Endothelial cell of umbilical vein (primary cell): ENCODE measurements at regions not wholly inside any gene's neighbourhood (a gene's known extent, or its start where the extent isn't known, plus 50 kb on each side); places are given as distances from the start of the nearest gene placed in this dataset.

Experiments used
- BruUV-seq: library from RNA; stranded (reverse); fragments of 400-500 nt; replicated peaks from 2 replicates; lab custom pipeline; 2021; lab: Mats Ljungman, UMichigan
- CTCF ChIA-PET: fragments of 300-600, 350-600 bp; sonication (Branson Sonifier 250); formaldehyde crosslinking; loops from one replicate; lab custom pipeline; 2021; ENCODE audit warnings: antibody characterized with exemption, inconsistent platforms; lab: Charles Lee
- POLR2A ChIA-PET: fragments of 300-600, 350-600 bp; sonication (Branson Sonifier 250); formaldehyde crosslinking; loops from one replicate; lab custom pipeline; 2021; ENCODE audit warnings: antibody characterized with exemption, inconsistent platforms; lab: Charles Lee
- DNase-seq: peaks from one replicate; pipeline ENCODE4 v3.0.0-alpha.2; 2011; ENCODE audit warnings: low read depth, low spot score
- FAIRE-seq: peaks from 2 replicates; lab custom pipeline; 2011; peaks lifted over from hg19 to GRCh38; lab: Jason Lieb, UNC
- H2AFZ ChIP-seq: 2 replicates; pipeline ENCODE4 v1.6.0; 2012; ENCODE audit warnings: low read depth, low read length, control low read depth, inconsistent platforms
- H3K27ac ChIP-seq: 2 replicates; pipeline ENCODE4 v1.5.1; 2011; ENCODE audit warnings: low read depth, mild to moderate bottlenecking, control low read depth, low read length, moderate library complexity; ENCODE audit not compliant: insufficient read depth
- H3K27me3 ChIP-seq, 2 experiments: 2 replicates each; pipeline versions ENCODE4 v1.6.0 to v1.6.1; 2011; ENCODE audit warnings: low read length in 2 of 2, mixed read lengths in 1 of 2; ENCODE audit not compliant: control insufficient read depth in 2 of 2, insufficient read depth in 2 of 2
- H3K36me3 ChIP-seq, 2 experiments: 2 replicates in 1 of 2; 3 replicates in 1 of 2; pipeline ENCODE4 v1.5.1; 2011; ENCODE audit warnings: low read length in 2 of 2, mild to moderate bottlenecking in 1 of 2, moderate library complexity in 1 of 2; ENCODE audit not compliant: control insufficient read depth in 2 of 2, insufficient read depth in 2 of 2; ENCODE audit errors: extremely low read depth in 1 of 2
- H3K4me1 ChIP-seq: 3 replicates; pipeline ENCODE4 v1.5.1; 2011; ENCODE audit warnings: mild to moderate bottlenecking, low read length; ENCODE audit not compliant: control insufficient read depth, insufficient read depth; ENCODE audit errors: extremely low read depth
- H3K4me2 ChIP-seq: 2 replicates; pipeline ENCODE4 v1.6.1; 2011; ENCODE audit warnings: low read length, control low read depth, mixed read lengths; ENCODE audit not compliant: insufficient read depth
- H3K4me3 ChIP-seq, 3 experiments: fragments of 200-600 bp in 1 of 3; sonication (generic), shearing (Covaris generic) in 1 of 3; replicated peaks in 1 of 3; 2 replicates each; pipeline ENCODE4 v1.5.1; 2011 to 2016; ENCODE audit warnings: control low read depth in 3 of 3, low read length in 3 of 3, mild to moderate bottlenecking in 2 of 3, inconsistent platforms in 1 of 3, low read depth in 1 of 3, moderate library complexity in 1 of 3; ENCODE audit not compliant: insufficient read depth in 1 of 3
- H3K79me2 ChIP-seq: 2 replicates; pipeline ENCODE4 v1.6.0; 2012; ENCODE audit warnings: low read length, inconsistent platforms; ENCODE audit not compliant: control insufficient read depth, insufficient read depth
- H3K9ac ChIP-seq: replicated peaks from 2 replicates; pipeline ENCODE3; 2011; ENCODE audit warnings: low read length, control low read depth; ENCODE audit not compliant: insufficient read depth; ENCODE audit errors: extremely low read depth
- H3K9me1 ChIP-seq: replicated peaks from 3 replicates; pipeline ENCODE4 v1.6.0; 2011; ENCODE audit warnings: mild to moderate bottlenecking, low read length; ENCODE audit not compliant: control insufficient read depth, insufficient read depth; ENCODE audit errors: extremely low read depth
- H3K9me3 ChIP-seq: replicated peaks from 2 replicates; pipeline ENCODE4 v1.5.1; 2012; ENCODE audit warnings: low read length, inconsistent platforms; ENCODE audit not compliant: control insufficient read depth, insufficient read depth
- H4K20me1 ChIP-seq: replicated peaks from 2 replicates; pipeline ENCODE3; 2011; ENCODE audit warnings: mild to moderate bottlenecking, low read length; ENCODE audit not compliant: control insufficient read depth, insufficient read depth; ENCODE audit errors: extremely low read depth
- EZH2 ChIP-seq: IDR thresholded peaks from 2 replicates; pipeline ENCODE4 v1.6.1; 2012; ENCODE audit warnings: borderline replicate concordance, low read depth, mild to moderate bottlenecking, moderate library complexity, low read length, inconsistent platforms; ENCODE audit not compliant: severe bottlenecking
- FOS ChIP-seq: IDR thresholded peaks from 2 replicates; pipeline ENCODE4 v1.6.1; 2011; ENCODE audit warnings: mild to moderate bottlenecking, low read length, moderate library complexity, borderline replicate concordance; ENCODE audit not compliant: insufficient read depth
- GATA2 ChIP-seq: IDR thresholded peaks from 2 replicates; pipeline ENCODE4 v1.7.0; 2011; ENCODE audit warnings: low read depth, mild to moderate bottlenecking, moderate library complexity, mixed read lengths, low read length; ENCODE audit not compliant: insufficient read length, insufficient read depth
- JUN ChIP-seq: IDR thresholded peaks from 2 replicates; pipeline ENCODE4 v1.6.1; 2011; ENCODE audit warnings: borderline replicate concordance, low read depth; ENCODE audit not compliant: insufficient read length, insufficient read depth
- MYC ChIP-seq: IDR thresholded peaks from one replicate; pipeline ENCODE4 v1.6.1; 2011; ENCODE audit warnings: mild to moderate bottlenecking, low read depth, low read length
- POLR2A ChIP-seq: IDR thresholded peaks from 2 replicates; pipeline ENCODE4 v1.6.1; 2012; ENCODE audit warnings: low read depth, mild to moderate bottlenecking, control low read depth, low read length
- POLR2AphosphoS5 ChIP-seq: IDR thresholded peaks from 2 replicates; pipeline ENCODE4 v1.6.1; 2012; ENCODE audit warnings: low read depth, mild to moderate bottlenecking, control low read depth, low read length, moderate library complexity; ENCODE audit not compliant: insufficient read depth
- dilution Hi-C: fragments of 300-500 bp; cut with MboI; formaldehyde crosslinking; loops from one replicate; pipeline ENCODE4 v1.15.0; 2019; ENCODE audit warnings: low sequenced_read_pairs; ENCODE audit not compliant: extremely low pct_ligation_motif_present
- intact Hi-C: fragments of 100-400 bp; cut with micrococcal nuclease; formaldehyde crosslinking; loops from one replicate; pipeline ENCODE4 v1.10.0; 2022
- TF ChIP-seq, protein P1 (sequence below), 2 donors: IDR thresholded peaks; 1 replicate in 1 of 2; 2 replicates in 1 of 2; pipeline ENCODE4 v1.5.1; 2011; ENCODE audit warnings: low read length in 2 of 2, mild to moderate bottlenecking in 2 of 2, moderate library complexity in 2 of 2, control low read depth in 1 of 2, inconsistent platforms in 1 of 2, low read depth in 1 of 2; ENCODE audit not compliant: insufficient read depth in 1 of 2; ENCODE audit errors: extremely low read depth in 1 of 2
- TF ChIP-seq, protein P2 (sequence below): IDR thresholded peaks from 2 replicates; pipeline ENCODE4 v1.6.1; 2011; ENCODE audit not compliant: insufficient read depth, insufficient read length

DNA sequence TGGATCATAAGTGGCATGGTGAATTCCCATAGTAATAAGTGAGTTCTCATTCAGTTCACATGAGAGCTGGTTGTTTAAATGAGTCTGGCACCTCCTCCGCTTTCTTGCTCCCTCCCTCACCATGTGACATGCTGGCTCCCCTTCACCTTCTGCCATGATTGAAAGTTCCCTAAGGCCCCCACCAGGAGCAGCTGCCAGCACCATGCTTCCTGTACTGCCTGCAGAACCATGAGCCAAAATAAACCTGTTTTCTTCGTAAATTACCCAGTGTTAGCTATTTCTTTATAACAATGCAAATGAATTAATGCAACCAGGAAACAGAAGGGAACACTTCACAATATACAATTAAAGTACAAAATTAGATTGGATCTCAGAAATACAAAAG, 257.0 kb downstream of the MREG start:
- DNase-seq (peak; percentile 93), FAIRE-seq (no peak)
- Histone ChIP-seq H3K9me1 (no peaks in the 10 kb centered on the region), H2AFZ (no peak overlapping the region), H4K20me1 (no peaks in the 10 kb centered on the region), H3K9me3 (no peaks in the 10 kb centered on the region), H3K9ac (no peak overlapping the region), H3K4me2 (no peak overlapping the region), H3K27me3 (no peaks in the 10 kb centered on the region), H3K36me3 (peaks cover 0 to 20% of the 10 kb centered on the region in 2 experiments), H3K4me3 (no peak overlapping the region), H3K4me1 (peaks cover 39% of the 10 kb centered on the region), H3K79me2 (no peaks in the 10 kb centered on the region), H3K27ac (no peak overlapping the region)
- TF ChIP-seq, protein P1, sequence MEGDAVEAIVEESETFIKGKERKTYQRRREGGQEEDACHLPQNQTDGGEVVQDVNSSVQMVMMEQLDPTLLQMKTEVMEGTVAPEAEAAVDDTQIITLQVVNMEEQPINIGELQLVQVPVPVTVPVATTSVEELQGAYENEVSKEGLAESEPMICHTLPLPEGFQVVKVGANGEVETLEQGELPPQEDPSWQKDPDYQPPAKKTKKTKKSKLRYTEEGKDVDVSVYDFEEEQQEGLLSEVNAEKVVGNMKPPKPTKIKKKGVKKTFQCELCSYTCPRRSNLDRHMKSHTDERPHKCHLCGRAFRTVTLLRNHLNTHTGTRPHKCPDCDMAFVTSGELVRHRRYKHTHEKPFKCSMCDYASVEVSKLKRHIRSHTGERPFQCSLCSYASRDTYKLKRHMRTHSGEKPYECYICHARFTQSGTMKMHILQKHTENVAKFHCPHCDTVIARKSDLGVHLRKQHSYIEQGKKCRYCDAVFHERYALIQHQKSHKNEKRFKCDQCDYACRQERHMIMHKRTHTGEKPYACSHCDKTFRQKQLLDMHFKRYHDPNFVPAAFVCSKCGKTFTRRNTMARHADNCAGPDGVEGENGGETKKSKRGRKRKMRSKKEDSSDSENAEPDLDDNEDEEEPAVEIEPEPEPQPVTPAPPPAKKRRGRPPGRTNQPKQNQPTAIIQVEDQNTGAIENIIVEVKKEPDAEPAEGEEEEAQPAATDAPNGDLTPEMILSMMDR (IDR thresholded peaks at IDR 0.05; ENCODE audit: extremely low read depth in 1 of 2, insufficient read depth in 1 of 2, low read depth in 1 of 2, low read length in 2 of 2): peak in 1 of 2 donors; percentile 19
- TF ChIP-seq POLR2AphosphoS5: no peak
- dilution Hi-C loops: no loop called here
- intact Hi-C loops: loop anchor here (5.0 kb wide), 3 partner anchors 76 to 304 kb away; no protein-coding TSS in a partner anchor
- POLR2A ChIA-PET: interaction anchor here (1.1 to 1.2 kb wide), 2 partner anchors 74 to 91 kb away, joined by 3 to 6 read pairs; no protein-coding TSS in a partner anchor
- no TSS peak for BruUV-seq
- CTCF ChIA-PET: interaction anchor here (0.8 to 1.1 kb wide), 4 partner anchors 11 to 175 kb away, joined by 3 to 5 read pairs (median 4); no protein-coding TSS in a partner anchor

DNA sequence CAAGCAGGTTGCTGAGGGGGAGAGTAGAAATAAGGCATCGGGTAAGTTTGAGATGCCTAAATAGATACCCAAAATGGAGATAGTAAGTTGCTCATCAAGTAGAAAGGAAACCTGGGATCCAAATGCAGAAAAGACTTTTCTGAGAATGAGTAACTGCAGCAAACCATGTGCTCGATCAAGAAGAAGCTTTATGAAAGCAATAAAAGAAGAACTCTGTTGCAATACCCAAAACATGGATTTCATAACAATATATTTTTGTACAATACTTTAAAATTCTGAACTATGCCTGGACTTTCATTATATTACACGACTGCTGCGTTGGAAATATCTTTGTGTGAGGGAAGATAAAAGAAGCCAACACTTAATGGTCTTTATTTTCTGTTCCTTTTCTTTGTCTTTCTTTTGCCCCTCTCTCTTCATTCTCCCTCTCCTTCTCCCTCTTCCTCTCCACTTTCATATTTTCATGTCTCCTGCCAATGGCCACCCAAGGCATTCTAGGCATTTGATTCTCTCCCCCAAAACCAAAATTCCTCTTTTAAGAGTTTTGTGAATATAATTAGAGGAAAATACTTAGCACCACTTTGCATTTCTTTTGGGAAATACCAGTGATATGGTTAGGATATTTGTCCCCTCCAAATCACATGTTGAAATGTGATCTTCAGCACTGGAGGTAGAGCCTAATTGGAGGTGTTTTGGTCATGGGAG, 257.6 kb downstream of the MREG start:
- Histone ChIP-seq H3K27ac (no peak overlapping the region), H3K27me3 (no peaks in the 10 kb centered on the region), H3K4me2 (no peak overlapping the region), H3K36me3 (peaks cover 0 to 19% of the 10 kb centered on the region in 2 experiments), H3K4me1 (peaks cover 39% of the 10 kb centered on the region), H3K9me1 (no peaks in the 10 kb centered on the region), H4K20me1 (no peaks in the 10 kb centered on the region), H3K4me3 (no peak overlapping the region), H3K9me3 (no peaks in the 10 kb centered on the region), H2AFZ (no peak overlapping the region), H3K9ac (no peak overlapping the region), H3K79me2 (no peaks in the 10 kb centered on the region)
- TF ChIP-seq GATA2 (no peak), POLR2A (no peak), POLR2AphosphoS5 (no peak), JUN (no peak), FOS (no peak), EZH2 (no peak), MYC (no peak)
- TF ChIP-seq, protein P2, sequence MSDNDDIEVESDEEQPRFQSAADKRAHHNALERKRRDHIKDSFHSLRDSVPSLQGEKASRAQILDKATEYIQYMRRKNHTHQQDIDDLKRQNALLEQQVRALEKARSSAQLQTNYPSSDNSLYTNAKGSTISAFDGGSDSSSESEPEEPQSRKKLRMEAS: no peak
- TF ChIP-seq, protein P1 (IDR thresholded peaks at IDR 0.05; ENCODE audit: extremely low read depth in 1 of 2, insufficient read depth in 1 of 2, low read depth in 1 of 2, low read length in 2 of 2): no peak
- DNase-seq: no peak
- ChIA-PET CTCF (interaction anchor here (0.8 to 1.1 kb wide), 4 partner anchors 10 to 175 kb away, joined by 3 to 5 read pairs (median 4); no protein-coding TSS in a partner anchor), POLR2A (interaction anchor here (1.1 to 1.2 kb wide), 2 partner anchors 75 to 92 kb away, joined by 3 to 6 read pairs; no protein-coding TSS in a partner anchor)
- no peak for FAIRE-seq
- no TSS peak for BruUV-seq
- intact Hi-C loops: loop anchor here (5.0 kb wide), 3 partner anchors 77 to 303 kb away; no protein-coding TSS in a partner anchor
- dilution Hi-C loops: no loop called here
